ENCODE measurements at regions not wholly inside any gene's neighbourhood (a gene's known extent, or its start where the extent isn't known, plus 50 kb on each side); places are given as distances from the start of the nearest gene placed in this dataset.

DNA sequence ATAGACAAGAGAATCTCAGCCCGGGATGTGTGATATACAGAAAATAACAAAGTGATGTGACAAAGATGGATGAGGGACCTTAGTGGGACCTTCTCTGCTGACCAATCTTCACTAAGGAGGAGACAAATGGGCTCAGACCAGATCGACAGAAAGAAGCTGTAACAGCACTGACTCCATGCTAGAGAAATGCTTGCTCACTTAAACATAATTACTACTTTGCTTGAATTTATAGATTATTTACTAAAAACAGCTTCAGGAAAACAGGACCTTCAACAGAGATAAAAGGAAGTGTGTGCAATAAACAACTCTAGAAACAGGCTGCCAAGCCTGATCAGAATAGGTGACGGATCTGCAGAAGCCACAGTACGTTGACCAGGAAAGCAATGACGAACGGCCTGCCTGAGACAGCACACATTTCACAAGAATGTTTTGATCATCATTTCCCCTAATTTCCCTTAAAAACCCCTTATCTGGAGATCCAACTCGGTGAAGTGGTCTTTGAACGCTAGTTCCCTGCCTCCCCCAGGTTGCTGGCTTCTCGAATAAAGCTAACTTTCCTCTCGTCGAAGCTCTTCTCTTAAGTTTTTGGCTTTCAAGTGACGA is 98.4 kb upstream of the STEAP1B start:
- TF ChIP-seq, protein P1, sequence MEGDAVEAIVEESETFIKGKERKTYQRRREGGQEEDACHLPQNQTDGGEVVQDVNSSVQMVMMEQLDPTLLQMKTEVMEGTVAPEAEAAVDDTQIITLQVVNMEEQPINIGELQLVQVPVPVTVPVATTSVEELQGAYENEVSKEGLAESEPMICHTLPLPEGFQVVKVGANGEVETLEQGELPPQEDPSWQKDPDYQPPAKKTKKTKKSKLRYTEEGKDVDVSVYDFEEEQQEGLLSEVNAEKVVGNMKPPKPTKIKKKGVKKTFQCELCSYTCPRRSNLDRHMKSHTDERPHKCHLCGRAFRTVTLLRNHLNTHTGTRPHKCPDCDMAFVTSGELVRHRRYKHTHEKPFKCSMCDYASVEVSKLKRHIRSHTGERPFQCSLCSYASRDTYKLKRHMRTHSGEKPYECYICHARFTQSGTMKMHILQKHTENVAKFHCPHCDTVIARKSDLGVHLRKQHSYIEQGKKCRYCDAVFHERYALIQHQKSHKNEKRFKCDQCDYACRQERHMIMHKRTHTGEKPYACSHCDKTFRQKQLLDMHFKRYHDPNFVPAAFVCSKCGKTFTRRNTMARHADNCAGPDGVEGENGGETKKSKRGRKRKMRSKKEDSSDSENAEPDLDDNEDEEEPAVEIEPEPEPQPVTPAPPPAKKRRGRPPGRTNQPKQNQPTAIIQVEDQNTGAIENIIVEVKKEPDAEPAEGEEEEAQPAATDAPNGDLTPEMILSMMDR (conservative IDR thresholded peaks at IDR 0.05 in 1 of 2, IDR thresholded peaks at IDR 0.05 in 1 of 2; ENCODE audit: low read depth in 1 of 2, low read length in 2 of 2) = no peak
- TF ChIP-seq EZH2 (IDR thresholded peaks at IDR 0.05; ENCODE audit: low read length, missing control alignments) = no peak
- no peaks in the 10 kb centered on the region for H3K27me3 ChIP-seq (ENCODE audit: control insufficient read depth, insufficient read depth, low read length)
- no peak overlapping the region for H3K4me3 ChIP-seq (replicated peaks in 1 of 4; ENCODE audit: control extremely low read depth in 1 of 4, insufficient read depth in 1 of 4, low read depth in 3 of 4, low read length in 4 of 4)
- no peak overlapping the region for H3K4me2 ChIP-seq (ENCODE audit: extremely low read depth, insufficient read depth, low read length)
- H3K9me3 ChIP-seq (ENCODE audit: control insufficient read depth, insufficient read depth, low read depth, low read length) = no peaks in the 10 kb centered on the region
- no peak overlapping the region for H3K27ac ChIP-seq (ENCODE audit: insufficient read depth, low read length)
- H3K9ac ChIP-seq (ENCODE audit: insufficient read depth, low read length) = no peak overlapping the region
- no peaks in the 10 kb centered on the region for H3K36me3 ChIP-seq (ENCODE audit: control insufficient read depth, insufficient read depth, low read length)
- no peak for DNase-seq (ENCODE audit: low read depth in 2 of 2)
- peaks cover 5% of the 10 kb centered on the region for H3K4me1 ChIP-seq (ENCODE audit: control insufficient read depth, extremely low read depth, insufficient read depth, low read length)
- H3K79me2 ChIP-seq (ENCODE audit: control insufficient read depth, insufficient read depth, low read length) = no peaks in the 10 kb centered on the region
- no peak overlapping the region for H2AFZ ChIP-seq (ENCODE audit: low read length)
- no peaks in the 10 kb centered on the region for H4K20me1 ChIP-seq (ENCODE audit: control insufficient read depth, extremely low read depth, insufficient read depth, low read length)

DNA sequence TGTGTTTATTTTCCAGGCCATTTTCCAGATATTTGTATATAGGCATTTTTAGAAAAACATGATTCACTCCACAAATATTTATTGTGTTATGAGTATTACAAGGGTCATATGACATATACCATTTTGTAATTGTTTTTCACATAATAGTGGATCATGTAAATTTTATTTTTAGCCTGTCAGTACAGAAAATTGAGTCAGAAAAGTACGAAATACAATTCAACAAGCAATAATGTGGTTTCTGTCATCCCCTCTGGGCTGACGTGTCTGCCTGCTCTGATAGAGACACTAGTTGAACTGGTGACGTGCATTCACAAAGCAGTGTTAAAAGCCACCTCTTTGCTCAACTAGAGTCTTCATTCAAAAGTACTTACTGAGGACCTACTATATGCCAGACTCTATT is 97.9 kb upstream of the STEAP1B start:
- DNase-seq (ENCODE audit: low read depth in 2 of 2) = peak; percentile 71 to 90
- Histone ChIP-seq H3K27ac (ENCODE audit: insufficient read depth, low read length) (no peak overlapping the region), H2AFZ (ENCODE audit: low read length) (no peak overlapping the region)

DNA sequence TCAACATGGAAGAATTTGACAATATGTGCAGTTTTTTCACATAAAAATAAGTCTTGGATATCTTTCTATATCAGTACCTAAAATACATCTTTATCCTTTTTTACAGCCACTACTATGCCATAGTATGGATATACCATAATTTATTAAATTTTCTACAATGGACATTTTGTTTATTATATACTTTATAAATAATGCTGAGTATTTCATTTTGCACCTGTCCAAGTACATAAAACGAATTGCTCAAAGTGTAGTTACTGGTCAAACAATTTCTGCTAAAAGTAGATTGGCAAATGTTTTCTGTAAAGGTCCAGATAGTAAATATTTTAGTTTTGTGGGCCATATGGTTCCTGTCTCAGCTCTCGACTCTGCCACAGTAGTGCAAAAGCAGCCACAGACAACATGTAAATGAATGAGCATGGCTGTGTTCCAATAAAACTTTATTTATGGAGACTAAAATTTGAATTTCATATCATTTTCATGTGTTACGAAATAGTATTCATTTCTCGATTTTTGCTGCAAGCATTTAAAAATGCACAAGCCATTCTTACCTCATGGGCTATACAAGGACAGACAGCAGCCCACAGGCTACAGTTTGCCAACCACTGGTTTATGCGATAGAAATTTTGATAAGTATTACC is 96.9 kb upstream of the STEAP1B start:
- Histone ChIP-seq H3K9ac (ENCODE audit: insufficient read depth, low read length) (no peak overlapping the region), H3K27ac (ENCODE audit: insufficient read depth, low read length) (no peak overlapping the region), H3K4me1 (ENCODE audit: control insufficient read depth, extremely low read depth, insufficient read depth, low read length) (peaks cover 3% of the 10 kb centered on the region), H3K27me3 (ENCODE audit: control insufficient read depth, insufficient read depth, low read length) (no peaks in the 10 kb centered on the region), H3K9me3 (ENCODE audit: control insufficient read depth, insufficient read depth, low read depth, low read length) (no peaks in the 10 kb centered on the region), H3K4me2 (ENCODE audit: extremely low read depth, insufficient read depth, low read length) (no peak overlapping the region), H3K36me3 (ENCODE audit: control insufficient read depth, insufficient read depth, low read length) (no peaks in the 10 kb centered on the region), H3K4me3 (replicated peaks in 1 of 4; ENCODE audit: control extremely low read depth in 1 of 4, insufficient read depth in 1 of 4, low read depth in 3 of 4, low read length in 4 of 4) (no peak overlapping the region), H2AFZ (ENCODE audit: low read length) (no peak overlapping the region), H4K20me1 (ENCODE audit: control insufficient read depth, extremely low read depth, insufficient read depth, low read length) (no peaks in the 10 kb centered on the region), H3K79me2 (ENCODE audit: control insufficient read depth, insufficient read depth, low read length) (no peaks in the 10 kb centered on the region)
- DNase-seq (ENCODE audit: low read depth in 2 of 2) = peak in 1 of 2 donors; percentile 74
- TF ChIP-seq EZH2 (IDR thresholded peaks at IDR 0.05; ENCODE audit: low read length, missing control alignments) = no peak
- TF ChIP-seq, protein P1 (conservative IDR thresholded peaks at IDR 0.05 in 1 of 2, IDR thresholded peaks at IDR 0.05 in 1 of 2; ENCODE audit: low read depth in 1 of 2, low read length in 2 of 2) = no peak

More for the DNA sequence above, 97.9 kb upstream of the STEAP1B start:
- Histone ChIP-seq H3K9me3 (ENCODE audit: control insufficient read depth, insufficient read depth, low read depth, low read length) (no peaks in the 10 kb centered on the region), H4K20me1 (ENCODE audit: control insufficient read depth, extremely low read depth, insufficient read depth, low read length) (no peaks in the 10 kb centered on the region), H3K4me1 (ENCODE audit: control insufficient read depth, extremely low read depth, insufficient read depth, low read length) (peaks cover 5% of the 10 kb centered on the region), H3K27me3 (ENCODE audit: control insufficient read depth, insufficient read depth, low read length) (no peaks in the 10 kb centered on the region), H3K9ac (ENCODE audit: insufficient read depth, low read length) (no peak overlapping the region), H3K36me3 (ENCODE audit: control insufficient read depth, insufficient read depth, low read length) (no peaks in the 10 kb centered on the region), H3K4me3 (replicated peaks in 1 of 4; ENCODE audit: control extremely low read depth in 1 of 4, insufficient read depth in 1 of 4, low read depth in 3 of 4, low read length in 4 of 4) (no peak overlapping the region), H3K4me2 (ENCODE audit: extremely low read depth, insufficient read depth, low read length) (no peak overlapping the region), H3K79me2 (ENCODE audit: control insufficient read depth, insufficient read depth, low read length) (no peaks in the 10 kb centered on the region)
- TF ChIP-seq, protein P1 (conservative IDR thresholded peaks at IDR 0.05 in 1 of 2, IDR thresholded peaks at IDR 0.05 in 1 of 2; ENCODE audit: low read depth in 1 of 2, low read length in 2 of 2) = no peak
- no peak for TF ChIP-seq EZH2 (IDR thresholded peaks at IDR 0.05; ENCODE audit: low read length, missing control alignments)
